ENCODE measurements at regions not wholly inside any gene's neighbourhood (a gene's known extent, or its start where the extent isn't known, plus 50 kb on each side); places are given as distances from the start of the nearest gene placed in this dataset.
"Not testable (repeated sequence)": the region's sequence is repeated elsewhere in the genome, so short reads cannot be mapped to it uniquely, and the experiment has no call there.

GRCh38 chr5:57750891-57751290 lies 268.3 kb upstream of the ACTBL2 start:
- Histone ChIP-seq H3K36me3 (ENCODE audit: insufficient read depth, low read length) (no peaks in the 10 kb centered on the region), H3K4me1 (ENCODE audit: insufficient read depth, low read length) (no peaks in the 10 kb centered on the region), H3K9ac (ENCODE audit: low read depth, low read length) (no peak overlapping the region), H3K9me3 (ENCODE audit: control insufficient read depth, insufficient read depth, low read length) (no peaks in the 10 kb centered on the region)

GRCh38 chr5:57750282-57750681 lies 267.7 kb upstream of the ACTBL2 start:
- Histone ChIP-seq H3K36me3 (ENCODE audit: insufficient read depth, low read length) (no peaks in the 10 kb centered on the region), H3K9me3 (ENCODE audit: control insufficient read depth, insufficient read depth, low read length) (no peaks in the 10 kb centered on the region), H3K4me1 (ENCODE audit: insufficient read depth, low read length) (no peaks in the 10 kb centered on the region), H3K9ac (ENCODE audit: low read depth, low read length) (no peak overlapping the region)

- Histone ChIP-seq H3K36me3 (ENCODE audit: insufficient read depth, low read length) (no peaks in the 10 kb centered on the region), H3K4me1 (ENCODE audit: insufficient read depth, low read length) (no peaks in the 10 kb centered on the region), H3K9ac (ENCODE audit: low read depth, low read length) (no peak overlapping the region), H3K9me3 (ENCODE audit: control insufficient read depth, insufficient read depth, low read length) (no peaks in the 10 kb centered on the region)
Observed at GRCh38 chr5:57749396-57749795, 266.8 kb upstream of the ACTBL2 start.

GRCh38 chr5:57745700-57746651 lies 263.4 kb upstream of the ACTBL2 start:
- no peaks in the 10 kb centered on the region for H3K9me3 ChIP-seq (ENCODE audit: control insufficient read depth, insufficient read depth, low read length)
- H3K9ac ChIP-seq (ENCODE audit: low read depth, low read length), result no peak overlapping the region
- H3K4me1 ChIP-seq (ENCODE audit: insufficient read depth, low read length), result no peaks in the 10 kb centered on the region
- no peaks in the 10 kb centered on the region for H3K36me3 ChIP-seq (ENCODE audit: insufficient read depth, low read length)

GRCh38 chr5:57745029-57745428 lies 262.4 kb upstream of the ACTBL2 start:
- Histone ChIP-seq H3K9ac (ENCODE audit: low read depth, low read length) (no peak overlapping the region), H3K4me1 (ENCODE audit: insufficient read depth, low read length) (no peaks in the 10 kb centered on the region), H3K9me3 (ENCODE audit: control insufficient read depth, insufficient read depth, low read length) (no peaks in the 10 kb centered on the region), H3K36me3 (ENCODE audit: insufficient read depth, low read length) (no peaks in the 10 kb centered on the region)

GRCh38 chr5:57741336-57741735 lies 258.7 kb upstream of the ACTBL2 start:
- Histone ChIP-seq H3K4me1 (ENCODE audit: insufficient read depth, low read length) (peaks cover 6% of the 10 kb centered on the region; the same call in 1 of the 2 replicates), H3K36me3 (ENCODE audit: insufficient read depth, low read length) (no peaks in the 10 kb centered on the region), H3K9me3 (ENCODE audit: control insufficient read depth, insufficient read depth, low read length) (no peaks in the 10 kb centered on the region), H3K9ac (ENCODE audit: low read depth, low read length) (no peak overlapping the region)

- Histone ChIP-seq H3K9ac (ENCODE audit: low read depth, low read length) (no peak overlapping the region), H3K36me3 (ENCODE audit: insufficient read depth, low read length) (no peaks in the 10 kb centered on the region), H3K4me1 (ENCODE audit: insufficient read depth, low read length) (peaks cover 21% of the 10 kb centered on the region), H3K9me3 (ENCODE audit: control insufficient read depth, insufficient read depth, low read length) (no peaks in the 10 kb centered on the region)
Observed at GRCh38 chr5:57738787-57739186, 256.2 kb upstream of the ACTBL2 start.

- no peak overlapping the region for H3K9ac ChIP-seq (ENCODE audit: low read depth, low read length)
- H3K4me1 ChIP-seq (ENCODE audit: insufficient read depth, low read length), result peaks cover 21% of the 10 kb centered on the region
- no peaks in the 10 kb centered on the region for H3K9me3 ChIP-seq (ENCODE audit: control insufficient read depth, insufficient read depth, low read length)
- H3K36me3 ChIP-seq (ENCODE audit: insufficient read depth, low read length), result no peaks in the 10 kb centered on the region
Observed at GRCh38 chr5:57738301-57738700, 255.7 kb upstream of the ACTBL2 start.

- peaks cover 21% of the 10 kb centered on the region for H3K4me1 ChIP-seq (ENCODE audit: insufficient read depth, low read length)
- H3K9me3 ChIP-seq (ENCODE audit: control insufficient read depth, insufficient read depth, low read length), result no peaks in the 10 kb centered on the region
- no peak overlapping the region for H3K9ac ChIP-seq (ENCODE audit: low read depth, low read length)
- no peaks in the 10 kb centered on the region for H3K36me3 ChIP-seq (ENCODE audit: insufficient read depth, low read length)
Observed at GRCh38 chr5:57736716-57737115, 254.1 kb upstream of the ACTBL2 start.

- H3K9me3 ChIP-seq (ENCODE audit: control insufficient read depth, insufficient read depth, low read length); H3K9ac ChIP-seq (ENCODE audit: low read depth, low read length); H3K36me3 ChIP-seq (ENCODE audit: insufficient read depth, low read length): not testable (repeated sequence)
- peaks cover 21% of the 10 kb centered on the region for H3K4me1 ChIP-seq (ENCODE audit: insufficient read depth, low read length)
Observed at GRCh38 chr5:57735279-57736153, 252.9 kb upstream of the ACTBL2 start.

GRCh38 chr5:57734296-57734695 lies 251.7 kb upstream of the ACTBL2 start:
- Histone ChIP-seq H3K36me3 (ENCODE audit: insufficient read depth, low read length) (no peaks in the 10 kb centered on the region), H3K9me3 (ENCODE audit: control insufficient read depth, insufficient read depth, low read length) (no peaks in the 10 kb centered on the region), H3K9ac (ENCODE audit: low read depth, low read length) (no peak overlapping the region), H3K4me1 (ENCODE audit: insufficient read depth, low read length) (peaks cover 21% of the 10 kb centered on the region)

GRCh38 chr5:57727591-57727990 lies 245.0 kb upstream of the ACTBL2 start:
- no peak overlapping the region for H3K9ac ChIP-seq (ENCODE audit: low read depth, low read length)
- no peaks in the 10 kb centered on the region for H3K9me3 ChIP-seq (ENCODE audit: control insufficient read depth, insufficient read depth, low read length)
- H3K36me3 ChIP-seq (ENCODE audit: insufficient read depth, low read length), result no peaks in the 10 kb centered on the region
- no peaks in the 10 kb centered on the region for H3K4me1 ChIP-seq (ENCODE audit: insufficient read depth, low read length)

GRCh38 chr5:57725658-57726504 lies 243.3 kb upstream of the ACTBL2 start:
- Histone ChIP-seq H3K9me3 (ENCODE audit: control insufficient read depth, insufficient read depth, low read length) (no peaks in the 10 kb centered on the region), H3K36me3 (ENCODE audit: insufficient read depth, low read length) (no peaks in the 10 kb centered on the region), H3K9ac (ENCODE audit: low read depth, low read length) (no peak overlapping the region), H3K4me1 (ENCODE audit: insufficient read depth, low read length) (no peaks in the 10 kb centered on the region)

GRCh38 chr5:57724836-57725235 lies 242.2 kb upstream of the ACTBL2 start:
- Histone ChIP-seq H3K9ac (ENCODE audit: low read depth, low read length) (no peak overlapping the region), H3K36me3 (ENCODE audit: insufficient read depth, low read length) (no peaks in the 10 kb centered on the region), H3K4me1 (ENCODE audit: insufficient read depth, low read length) (no peaks in the 10 kb centered on the region), H3K9me3 (ENCODE audit: control insufficient read depth, insufficient read depth, low read length) (no peaks in the 10 kb centered on the region)

Measured in ES-I3 (cell line).